ENCODE measurements at regions not wholly inside any gene's neighbourhood (a gene's known extent, or its start where the extent isn't known, plus 50 kb on each side); places are given as distances from the start of the nearest gene placed in this dataset.

DNA sequence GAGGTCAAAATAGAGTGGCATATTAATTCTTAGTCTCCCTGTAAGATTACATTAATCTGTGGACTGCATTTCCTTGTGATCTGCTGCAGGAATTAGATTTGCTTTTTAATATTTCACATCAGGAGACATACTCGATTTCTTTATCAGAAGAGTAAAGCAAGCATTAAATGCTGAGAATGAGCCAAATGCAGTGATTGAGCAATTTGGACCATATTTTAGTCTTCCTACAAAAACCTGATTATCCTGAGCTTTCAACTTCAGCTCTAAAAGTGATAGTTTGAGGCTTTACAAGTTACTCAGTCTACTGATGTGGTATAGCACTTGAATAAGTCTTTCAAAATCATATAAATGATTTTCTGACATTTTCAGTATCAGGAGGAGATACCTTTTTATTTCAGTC is 774.3 kb upstream of the RAB6C start:
- H3K4me3 ChIP-seq = no peak overlapping the region
- TF ChIP-seq EZH2 (IDR thresholded peaks at IDR 0.05; ENCODE audit: borderline replicate concordance) = no peak
- TF ChIP-seq EZH2phosphoT487 (IDR thresholded peaks at IDR 0.05; ENCODE audit: low read depth, severe bottlenecking, unreplicated experiment) = no peak
- TF ChIP-seq, protein P1, sequence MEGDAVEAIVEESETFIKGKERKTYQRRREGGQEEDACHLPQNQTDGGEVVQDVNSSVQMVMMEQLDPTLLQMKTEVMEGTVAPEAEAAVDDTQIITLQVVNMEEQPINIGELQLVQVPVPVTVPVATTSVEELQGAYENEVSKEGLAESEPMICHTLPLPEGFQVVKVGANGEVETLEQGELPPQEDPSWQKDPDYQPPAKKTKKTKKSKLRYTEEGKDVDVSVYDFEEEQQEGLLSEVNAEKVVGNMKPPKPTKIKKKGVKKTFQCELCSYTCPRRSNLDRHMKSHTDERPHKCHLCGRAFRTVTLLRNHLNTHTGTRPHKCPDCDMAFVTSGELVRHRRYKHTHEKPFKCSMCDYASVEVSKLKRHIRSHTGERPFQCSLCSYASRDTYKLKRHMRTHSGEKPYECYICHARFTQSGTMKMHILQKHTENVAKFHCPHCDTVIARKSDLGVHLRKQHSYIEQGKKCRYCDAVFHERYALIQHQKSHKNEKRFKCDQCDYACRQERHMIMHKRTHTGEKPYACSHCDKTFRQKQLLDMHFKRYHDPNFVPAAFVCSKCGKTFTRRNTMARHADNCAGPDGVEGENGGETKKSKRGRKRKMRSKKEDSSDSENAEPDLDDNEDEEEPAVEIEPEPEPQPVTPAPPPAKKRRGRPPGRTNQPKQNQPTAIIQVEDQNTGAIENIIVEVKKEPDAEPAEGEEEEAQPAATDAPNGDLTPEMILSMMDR (IDR thresholded peaks at IDR 0.05; ENCODE audit: poor library complexity) = no peak
- no peak overlapping the region for H3K4me2 ChIP-seq
- H4K20me1 ChIP-seq (ENCODE audit: insufficient read depth, poor library complexity, severe bottlenecking) = no peaks in the 10 kb centered on the region
- H3K36me3 ChIP-seq (replicated peaks; ENCODE audit: insufficient read depth, low read depth) = no peaks in the 10 kb centered on the region
- no peak overlapping the region for H2AFZ ChIP-seq
- no peak for DNase-seq (ENCODE audit: low spot score)
- H3K27me3 ChIP-seq = no peaks in the 10 kb centered on the region
- no peaks in the 10 kb centered on the region for H3K79me2 ChIP-seq
- no peaks in the 10 kb centered on the region for H3K9me2 ChIP-seq (replicated peaks; ENCODE audit: insufficient read depth)
- no peaks in the 10 kb centered on the region for H3K9me3 ChIP-seq (ENCODE audit: low read depth)
- H3K4me1 ChIP-seq (ENCODE audit: insufficient read depth) = no peaks in the 10 kb centered on the region
- 65% methylated on average over 1 of the region's 1 CpG for WGBS (ENCODE audit: low lambda C conversion rate, missing lambda C conversion rate)
- H3K27ac ChIP-seq = no peak overlapping the region

DNA sequence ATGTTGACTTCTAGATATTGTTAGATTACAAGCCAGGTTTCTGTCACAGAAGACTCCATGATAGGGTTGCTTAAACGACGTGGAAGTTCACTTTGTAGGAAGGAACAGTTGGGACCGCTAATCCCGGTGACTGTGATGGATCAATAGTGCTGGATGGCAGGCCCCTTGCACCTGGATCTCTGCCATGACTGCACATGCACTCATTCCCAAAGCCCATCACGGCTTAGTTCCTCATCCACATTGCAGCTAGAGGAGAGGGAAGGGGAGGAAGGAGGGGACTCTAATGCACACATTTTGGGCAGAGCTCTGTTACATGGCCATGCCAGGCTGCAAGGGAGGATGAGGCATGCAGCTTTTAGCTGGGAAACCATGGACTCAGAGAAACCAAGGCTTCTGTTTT is 773.7 kb upstream of the RAB6C start:
- no peaks in the 10 kb centered on the region for H3K36me3 ChIP-seq (replicated peaks; ENCODE audit: insufficient read depth, low read depth)
- no peak overlapping the region for H2AFZ ChIP-seq
- H3K4me1 ChIP-seq (ENCODE audit: insufficient read depth) = no peaks in the 10 kb centered on the region
- H3K4me3 ChIP-seq = no peak overlapping the region
- WGBS (ENCODE audit: low lambda C conversion rate, missing lambda C conversion rate) = 69% methylated on average over 5 of the region's 5 CpGs
- no peak overlapping the region for H3K4me2 ChIP-seq
- H3K27me3 ChIP-seq = no peaks in the 10 kb centered on the region
- TF ChIP-seq EZH2phosphoT487 (IDR thresholded peaks at IDR 0.05; ENCODE audit: low read depth, severe bottlenecking, unreplicated experiment) (no peak), EZH2 (IDR thresholded peaks at IDR 0.05; ENCODE audit: borderline replicate concordance) (no peak)
- TF ChIP-seq, protein P1 (IDR thresholded peaks at IDR 0.05; ENCODE audit: poor library complexity) = no peak
- H3K79me2 ChIP-seq = no peaks in the 10 kb centered on the region
- DNase-seq (ENCODE audit: low spot score) = no peak
- no peaks in the 10 kb centered on the region for H4K20me1 ChIP-seq (ENCODE audit: insufficient read depth, poor library complexity, severe bottlenecking)
- H3K27ac ChIP-seq = no peak overlapping the region
- H3K9me2 ChIP-seq (replicated peaks; ENCODE audit: insufficient read depth) = no peaks in the 10 kb centered on the region
- H3K9me3 ChIP-seq (ENCODE audit: low read depth) = no peaks in the 10 kb centered on the region

DNA sequence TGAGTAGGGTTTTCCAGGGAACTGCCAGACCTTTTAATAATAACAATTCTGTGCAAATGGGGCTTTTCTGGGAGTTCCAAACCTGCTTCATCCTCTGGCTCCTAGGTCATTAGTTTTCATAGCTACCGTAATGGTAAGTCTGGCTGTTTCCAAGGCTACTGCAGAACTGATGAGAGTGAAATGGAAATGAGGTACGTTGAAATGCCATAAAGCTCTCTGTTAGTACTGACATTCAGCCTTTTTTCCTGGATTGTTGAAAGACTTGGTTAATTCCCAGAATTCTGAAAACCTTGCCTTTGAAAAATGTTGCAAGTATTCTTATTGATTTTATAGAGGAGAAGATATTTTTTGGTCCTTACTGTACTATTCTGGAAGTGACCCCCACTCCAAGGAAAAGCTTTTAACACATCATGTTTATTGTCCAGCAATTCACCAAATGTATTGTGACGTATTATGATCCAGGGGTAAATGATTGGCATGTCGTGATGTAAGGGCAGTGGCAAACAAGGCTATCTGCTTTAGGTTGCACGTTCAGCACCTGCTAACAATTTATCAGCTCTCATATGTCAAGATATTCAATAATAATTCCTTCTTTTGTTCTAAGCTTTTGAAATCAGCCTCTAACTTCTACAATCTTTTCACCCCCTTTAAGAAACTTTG is 767.0 kb upstream of the RAB6C start:
- no peaks in the 10 kb centered on the region for H3K9me3 ChIP-seq (ENCODE audit: low read depth)
- H3K4me2 ChIP-seq = no peak overlapping the region
- no peaks in the 10 kb centered on the region for H3K79me2 ChIP-seq
- no peak for DNase-seq (ENCODE audit: low spot score)
- no peak overlapping the region for H2AFZ ChIP-seq
- H3K9me2 ChIP-seq (replicated peaks; ENCODE audit: insufficient read depth) = no peaks in the 10 kb centered on the region
- no peak overlapping the region for H3K4me3 ChIP-seq
- no peaks in the 10 kb centered on the region for H3K27me3 ChIP-seq
- no peaks in the 10 kb centered on the region for H3K4me1 ChIP-seq (ENCODE audit: insufficient read depth)
- H4K20me1 ChIP-seq (ENCODE audit: insufficient read depth, poor library complexity, severe bottlenecking) = no peaks in the 10 kb centered on the region
- H3K27ac ChIP-seq = no peak overlapping the region
- no peaks in the 10 kb centered on the region for H3K36me3 ChIP-seq (replicated peaks; ENCODE audit: insufficient read depth, low read depth)
- TF ChIP-seq EZH2 (IDR thresholded peaks at IDR 0.05; ENCODE audit: borderline replicate concordance) (no peak), EZH2phosphoT487 (IDR thresholded peaks at IDR 0.05; ENCODE audit: low read depth, severe bottlenecking, unreplicated experiment) (no peak)
- TF ChIP-seq, protein P1 (IDR thresholded peaks at IDR 0.05; ENCODE audit: poor library complexity) = no peak
- 86% methylated on average over 5 of the region's 5 CpGs for WGBS (ENCODE audit: low lambda C conversion rate, missing lambda C conversion rate)
